Forelimb muscle (tissue), 1 donor: ENCODE measurements at regions not wholly inside any gene's neighbourhood (a gene's known extent, or its start where the extent isn't known, plus 50 kb on each side); places are given as distances from the start of the nearest gene placed in this dataset.
"Not testable (repeated sequence)": the region's sequence is repeated elsewhere in the genome, so short reads cannot be mapped to it uniquely, and the experiment has no call there.

Experiments used
- DNase-seq: peaks from one replicate; pipeline ENCODE4 v3.0.0-alpha.2; 2013; ENCODE audit warnings: low read depth

GRCh38 chrX:74179990-74180389 is 124.0 kb upstream of the ZCCHC13 start:
- no peak for DNase-seq

GRCh38 chrX:74179499-74179898 is 124.5 kb upstream of the ZCCHC13 start:
- no peak for DNase-seq

GRCh38 chrX:74179071-74179470 is 124.9 kb upstream of the ZCCHC13 start:
- no peak for DNase-seq

GRCh38 chrX:74178536-74178935 is 125.4 kb upstream of the ZCCHC13 start:
- no peak for DNase-seq

- no peak for DNase-seq
Observed at GRCh38 chrX:74171465-74171864, 132.5 kb upstream of the ZCCHC13 start.

- no peak for DNase-seq
Observed at GRCh38 chrX:74162199-74162598, 141.8 kb upstream of the ZCCHC13 start.

- no peak for DNase-seq
Observed at GRCh38 chrX:74160816-74161215, 143.2 kb upstream of the ZCCHC13 start.

GRCh38 chrX:74160358-74160757 is 143.6 kb upstream of the ZCCHC13 start:
- no peak for DNase-seq

GRCh38 chrX:74147439-74147838 is 156.5 kb upstream of the ZCCHC13 start:
- no peak for DNase-seq

GRCh38 chrX:74138943-74139342 is 165.0 kb upstream of the ZCCHC13 start:
- no peak for DNase-seq

- peak; percentile 61 for DNase-seq
Observed at GRCh38 chrX:74133156-74133796, 170.7 kb upstream of the ZCCHC13 start.

GRCh38 chrX:74132280-74132679 is 171.7 kb upstream of the ZCCHC13 start:
- no peak for DNase-seq

- DNase-seq: no peak
Observed at GRCh38 chrX:74119016-74119910, 184.7 kb upstream of the ZCCHC13 start.

GRCh38 chrX:74117962-74118902 is 185.7 kb upstream of the ZCCHC13 start:
- no peak for DNase-seq

GRCh38 chrX:74111245-74111644 is 192.7 kb upstream of the ZCCHC13 start:
- DNase-seq: no peak

- DNase-seq: no peak
Observed at GRCh38 chrX:74107666-74108065, 196.3 kb upstream of the ZCCHC13 start.

GRCh38 chrX:74104356-74105015 is 199.5 kb upstream of the ZCCHC13 start:
- no peak for DNase-seq

- DNase-seq: not testable (repeated sequence)
Observed at GRCh38 chrX:74098407-74098806, 205.6 kb upstream of the ZCCHC13 start.

GRCh38 chrX:74090049-74090448 is 213.9 kb upstream of the ZCCHC13 start:
- no peak for DNase-seq

GRCh38 chrX:74085642-74086236 is 218.2 kb upstream of the ZCCHC13 start:
- DNase-seq: no peak

- DNase-seq: no peak
Observed at GRCh38 chrX:74080165-74080564, 223.8 kb upstream of the ZCCHC13 start.
